AG04449 (cell line): ENCODE measurements at regions not wholly inside any gene's neighbourhood (a gene's known extent, or its start where the extent isn't known, plus 50 kb on each side); places are given as distances from the start of the nearest gene placed in this dataset.

ENCODE experiments used
- CTCF ChIA-PET: fragments of 350-600 bp; formaldehyde crosslinking; extraction: SDS; loops from one replicate; lab custom pipeline; 2021; ENCODE audit warnings: antibody characterized with exemption; lab: Yijun Ruan, JAX
- POLR2A ChIA-PET: fragments of 400-600, 350-600 bp; formaldehyde crosslinking; extraction: SDS; loops from one replicate; lab custom pipeline; 2020; ENCODE audit warnings: antibody characterized with exemption, inconsistent platforms; lab: Yijun Ruan, JAX
- DNase-seq: peaks from one replicate; pipeline ENCODE4 v3.0.0-alpha.2; 2010; ENCODE audit warnings: low read depth, low spot score
- H3K4me3 ChIP-seq: 2 replicates; pipeline ENCODE4 v1.5.1; 2011; ENCODE audit warnings: low read depth, mild to moderate bottlenecking, control low read depth, low read length
- CTCF ChIP-seq: IDR thresholded peaks from one replicate; pipeline ENCODE4 v1.5.1; 2011; ENCODE audit warnings: mild to moderate bottlenecking, moderate library complexity, low read length, control low read depth, inconsistent platforms; ENCODE audit not compliant: insufficient read depth; ENCODE audit errors: missing control alignments

- TF ChIP-seq CTCF = no peak
- no peak overlapping the region for H3K4me3 ChIP-seq
- CTCF ChIA-PET = no interaction called here
- no peak for DNase-seq
- POLR2A ChIA-PET = no interaction called here
Measured at GRCh38 chr9:126157423-126157822, 169.2 kb upstream of the MVB12B start.

DNA sequence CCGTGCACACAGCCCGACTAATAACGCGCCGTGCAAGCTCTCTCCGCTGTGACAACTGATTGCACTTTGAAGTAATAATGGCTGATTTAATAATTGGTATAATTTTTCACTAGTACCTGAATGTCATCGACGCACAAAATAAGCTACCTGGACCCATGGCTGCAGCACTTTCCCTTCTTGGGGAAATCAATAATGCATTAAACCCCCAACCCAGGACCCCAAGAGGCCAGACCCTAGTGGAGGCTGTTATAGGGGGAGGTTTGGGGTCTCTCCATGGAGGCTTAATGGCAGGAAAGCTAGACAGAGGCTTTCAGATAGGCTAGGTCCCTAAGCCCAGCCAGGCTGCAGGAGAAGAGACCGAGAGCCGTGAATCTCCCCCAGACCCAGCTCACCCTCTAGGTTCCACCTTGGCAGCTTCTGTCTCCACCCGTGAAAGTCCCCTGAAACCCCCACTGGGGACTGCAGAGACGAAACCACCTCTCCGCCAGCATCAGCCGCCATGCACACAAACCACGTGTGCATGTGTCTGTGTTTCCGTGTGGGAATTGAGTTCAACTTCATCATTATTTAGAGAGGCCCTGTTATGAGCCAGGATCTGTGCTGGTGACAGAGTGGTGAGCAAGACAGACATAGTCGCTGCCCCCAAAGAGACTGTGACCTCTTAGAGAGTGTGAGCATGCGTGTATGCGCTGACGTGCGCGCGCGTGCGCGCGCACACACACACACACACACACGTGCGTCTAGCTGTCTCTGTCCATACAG is 168.6 kb upstream of the MVB12B start:
- no peak for TF ChIP-seq CTCF
- DNase-seq = no peak
- POLR2A ChIA-PET = no interaction called here
- CTCF ChIA-PET = no interaction called here
- H3K4me3 ChIP-seq = no peak overlapping the region

GRCh38 chr9:126158588-126159429 is 167.8 kb upstream of the MVB12B start:
- POLR2A ChIA-PET = no interaction called here
- CTCF ChIA-PET = no interaction called here
- H3K4me3 ChIP-seq = no peak overlapping the region
- DNase-seq = no peak
- TF ChIP-seq CTCF = no peak

DNA sequence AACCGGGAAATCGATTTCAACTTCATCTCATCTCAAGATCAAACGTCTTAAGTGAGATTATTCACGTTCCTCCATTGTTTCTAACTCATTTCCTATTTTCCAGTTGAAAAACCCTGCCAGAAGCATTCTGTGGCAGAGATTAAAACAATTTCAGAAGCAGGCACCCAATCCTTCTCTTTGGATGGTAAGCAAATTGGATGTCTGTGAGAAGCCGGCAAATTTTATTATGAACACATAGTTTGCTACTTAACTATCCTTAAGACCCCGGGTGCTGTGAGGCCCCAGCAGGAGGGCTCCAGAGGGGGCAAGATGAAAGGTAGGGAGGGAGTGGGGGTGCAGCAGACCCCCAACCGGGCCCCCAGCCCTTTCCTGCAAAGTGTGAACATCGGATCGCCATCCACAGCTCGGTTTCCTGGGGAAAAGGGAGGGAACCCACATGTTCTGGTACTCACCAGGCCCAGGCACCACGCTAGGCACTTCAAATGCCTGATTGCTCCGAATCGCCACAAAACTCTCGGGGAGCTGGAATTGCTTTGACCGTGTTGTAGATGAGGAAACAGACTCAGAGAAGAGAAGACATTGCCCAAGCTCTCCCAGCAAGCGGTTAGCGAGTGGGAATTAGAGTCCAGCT is 167.1 kb upstream of the MVB12B start:
- TF ChIP-seq CTCF = no peak
- no peak for DNase-seq
- ChIA-PET POLR2A (no interaction called here), CTCF (no interaction called here)
- no peak overlapping the region for H3K4me3 ChIP-seq

DNA sequence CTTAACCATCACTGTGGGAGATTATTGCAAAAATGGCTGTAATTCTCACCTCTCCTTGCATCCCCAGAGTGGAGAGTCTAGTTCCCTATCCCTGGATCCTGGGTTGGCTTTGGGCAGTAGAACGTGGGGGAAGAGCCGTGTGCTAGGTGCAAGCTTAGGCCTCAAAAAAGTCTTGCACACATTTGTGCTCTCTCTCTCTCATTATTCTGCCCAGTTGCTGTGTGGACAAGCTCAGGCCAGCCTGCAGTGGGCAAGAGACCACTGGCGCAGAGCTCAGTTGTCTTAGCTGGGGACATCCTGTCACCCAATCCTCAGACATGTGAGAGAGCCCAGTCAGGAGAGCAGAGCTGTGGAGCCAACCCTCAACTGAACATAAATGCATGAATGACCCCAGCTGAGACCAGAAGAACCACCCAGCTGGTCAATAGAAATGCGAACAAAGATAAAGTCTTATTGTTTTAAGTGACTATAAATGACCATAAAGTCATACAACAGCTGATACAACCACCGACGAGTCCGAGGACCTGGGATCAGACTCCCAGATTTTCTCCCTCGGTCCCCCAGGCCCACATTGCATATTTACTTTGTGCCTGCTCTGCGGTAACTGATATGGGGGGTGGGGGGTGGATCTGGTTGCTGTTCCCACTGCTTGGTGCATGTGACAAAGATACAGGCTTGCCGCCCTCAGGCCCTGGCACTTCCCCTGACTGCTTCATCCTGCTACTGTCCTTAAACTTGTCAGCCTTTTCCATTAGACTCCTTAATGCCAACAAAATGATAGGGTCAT is 166.4 kb upstream of the MVB12B start:
- CTCF ChIA-PET = no interaction called here

More for the DNA sequence above, 166.4 kb upstream of the MVB12B start:
- TF ChIP-seq CTCF = no peak
- POLR2A ChIA-PET = no interaction called here
- no peak overlapping the region for H3K4me3 ChIP-seq
- DNase-seq = no peak
